GM18870 (cell line): ENCODE measurements at regions not wholly inside any gene's neighbourhood (a gene's known extent, or its start where the extent isn't known, plus 50 kb on each side); places are given as distances from the start of the nearest gene placed in this dataset.
A peak's percentile ranks its signal among the peaks of the same experiment; 100 is the strongest.
"Not testable (repeated sequence)": the region's sequence is repeated elsewhere in the genome, so short reads cannot be mapped to it uniquely, and the experiment has no call there.

Experiments used
- ATAC-seq: cut with Tn5 transposase; IDR thresholded peaks from one replicate; pipeline ENCODE4 v1.9.1; 2021; ENCODE audit warnings: moderate library complexity; ENCODE audit not compliant: unreplicated experiment

- ATAC-seq = no peak
Observed at GRCh38 chr22:22716136-22716665, 71.8 kb downstream of the GGTLC2 start.

- ATAC-seq = no peak
Observed at GRCh38 chr22:22717664-22718063, 73.2 kb downstream of the GGTLC2 start.

GRCh38 chr22:22720201-22720723 lies 75.8 kb downstream of the GGTLC2 start:
- ATAC-seq = peak; percentile 40

GRCh38 chr22:22720724-22721261 lies 76.4 kb downstream of the GGTLC2 start:
- ATAC-seq = peak; percentile 57

- ATAC-seq = no peak
Observed at GRCh38 chr22:22721681-22722354, 77.4 kb downstream of the GGTLC2 start.

GRCh38 chr22:22728382-22728781 lies 84.0 kb downstream of the GGTLC2 start:
- no peak for ATAC-seq

- no peak for ATAC-seq
Observed at GRCh38 chr22:22730655-22731373, 86.4 kb downstream of the GGTLC2 start.

- no peak for ATAC-seq
Observed at GRCh38 chr22:22731374-22731676, 86.9 kb downstream of the GGTLC2 start.

GRCh38 chr22:22733006-22733405 lies 88.6 kb downstream of the GGTLC2 start:
- ATAC-seq = not testable (repeated sequence)

GRCh38 chr22:22733881-22734373 lies 89.5 kb downstream of the GGTLC2 start:
- no peak for ATAC-seq

- ATAC-seq = not testable (repeated sequence)
Observed at GRCh38 chr22:22734395-22735272, 90.2 kb downstream of the GGTLC2 start.

- not testable (repeated sequence) for ATAC-seq
Observed at GRCh38 chr22:22735276-22735675, 90.9 kb downstream of the GGTLC2 start.

GRCh38 chr22:22735695-22736611 lies 91.5 kb downstream of the GGTLC2 start:
- ATAC-seq = no peak

GRCh38 chr22:22737590-22737989 lies 93.2 kb downstream of the GGTLC2 start:
- ATAC-seq = no peak

GRCh38 chr22:22738959-22739585 lies 94.7 kb downstream of the GGTLC2 start:
- ATAC-seq = no peak

GRCh38 chr22:22740560-22741276 lies 96.3 kb downstream of the GGTLC2 start:
- no peak for ATAC-seq

GRCh38 chr22:22741843-22742242 lies 97.4 kb downstream of the GGTLC2 start:
- ATAC-seq = no peak

GRCh38 chr22:22742641-22743040 lies 98.2 kb downstream of the GGTLC2 start:
- ATAC-seq = no peak
